GM21619 (cell line): ENCODE measurements at regions not wholly inside any gene's neighbourhood (a gene's known extent, or its start where the extent isn't known, plus 50 kb on each side); places are given as distances from the start of the nearest gene placed in this dataset.
"Not testable (repeated sequence)": the region's sequence is repeated elsewhere in the genome, so short reads cannot be mapped to it uniquely, and the experiment has no call there.

Experiments
- ATAC-seq: cut with Tn5 transposase; IDR thresholded peaks from one replicate; pipeline ENCODE4 v1.9.1; 2021; ENCODE audit not compliant: unreplicated experiment

DNA sequence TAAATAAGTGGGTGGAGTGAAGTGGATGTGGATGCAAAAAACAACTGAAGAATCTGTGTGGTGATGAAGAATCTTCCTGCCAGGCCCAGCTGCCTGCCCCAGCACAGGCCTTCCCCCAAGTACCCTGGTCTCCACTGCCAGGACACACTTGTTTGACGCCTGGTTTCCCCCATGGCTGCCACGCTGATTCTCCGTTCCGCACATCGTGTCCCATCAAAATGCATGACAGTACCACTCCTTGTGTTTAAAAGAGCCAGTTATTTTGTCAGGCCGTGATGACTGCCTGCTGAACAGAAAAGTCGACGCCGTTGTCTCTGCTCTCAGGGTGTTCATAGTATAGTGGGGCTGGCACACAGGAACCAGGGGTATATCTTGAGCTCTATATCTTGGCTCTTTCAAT, 50.3 kb upstream of the KYNU start:
- no peak for ATAC-seq

DNA sequence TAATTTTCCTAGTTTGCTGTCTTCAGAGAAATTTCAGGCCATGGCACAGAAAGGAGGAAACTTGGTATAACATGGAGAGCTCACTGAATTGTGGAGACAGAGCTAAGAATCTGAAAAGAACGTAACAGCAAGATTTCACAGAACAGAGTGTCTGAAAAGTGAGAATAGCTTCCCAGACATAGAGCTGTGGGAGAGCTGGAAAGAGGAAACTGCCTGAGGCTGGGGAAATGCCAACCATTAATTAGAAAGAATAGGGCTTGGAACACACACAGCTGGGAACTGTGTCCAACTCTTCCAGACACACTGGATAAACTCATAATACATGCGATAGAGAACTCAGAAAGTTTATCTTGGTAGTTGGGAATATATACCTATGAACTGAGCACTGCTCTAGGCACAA, 51.6 kb upstream of the KYNU start:
- no peak for ATAC-seq

DNA sequence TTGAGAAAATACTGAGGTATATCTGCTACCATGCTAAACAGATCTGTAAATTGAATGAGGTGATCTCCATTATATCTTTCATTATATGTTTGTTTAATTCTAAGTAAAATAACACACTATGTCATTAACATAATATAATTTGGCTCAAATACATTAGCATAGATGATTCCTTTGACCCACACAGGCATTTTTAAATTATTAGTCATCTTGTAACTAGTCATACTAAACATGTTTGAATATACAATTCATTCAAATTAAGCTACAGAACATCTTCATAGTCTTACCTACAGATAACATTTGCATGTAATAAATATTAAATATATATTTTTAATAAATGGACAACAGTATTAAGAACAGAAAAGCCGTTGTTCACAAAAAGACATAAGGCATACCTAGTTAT, 52.7 kb upstream of the KYNU start:
- ATAC-seq: no peak

DNA sequence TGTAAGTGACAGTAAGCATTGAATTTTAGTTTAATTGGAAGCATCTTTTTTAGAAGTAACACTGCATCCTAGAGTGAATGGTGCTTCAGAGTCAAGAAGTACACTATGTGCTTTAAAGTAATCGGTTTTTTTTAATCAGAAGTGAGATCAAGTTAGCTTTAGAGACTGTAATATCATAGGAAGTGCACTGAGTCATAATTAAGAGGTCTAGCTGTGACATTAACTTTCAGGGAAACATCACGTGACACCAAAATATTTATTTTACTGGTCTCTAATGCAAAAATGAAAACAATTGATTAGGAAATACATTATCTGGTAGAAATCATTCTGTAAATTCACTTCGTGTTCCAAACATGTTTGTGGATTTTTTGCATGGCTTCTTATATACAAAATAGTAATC, 55.3 kb upstream of the KYNU start:
- ATAC-seq: no peak

DNA sequence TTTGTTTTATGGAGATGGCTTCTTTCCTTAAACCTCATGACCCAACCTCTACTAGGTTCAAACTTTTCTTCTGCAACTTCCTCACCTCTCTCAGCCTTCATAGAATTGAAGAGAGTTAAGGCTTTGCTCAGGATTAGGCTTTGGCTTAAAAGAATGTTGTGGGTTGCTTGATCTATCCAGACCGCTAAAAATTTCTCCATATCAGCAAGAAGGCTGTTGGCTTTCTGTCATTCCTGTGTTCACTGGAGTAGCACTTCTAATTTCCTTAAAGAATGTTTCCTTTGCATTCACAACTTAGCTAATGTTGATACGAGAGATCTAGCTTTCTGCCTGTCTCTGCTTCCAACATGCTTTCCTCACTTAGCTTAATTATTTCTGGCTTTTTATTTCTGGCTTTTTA, 58.1 kb upstream of the KYNU start:
- no peak for ATAC-seq

DNA sequence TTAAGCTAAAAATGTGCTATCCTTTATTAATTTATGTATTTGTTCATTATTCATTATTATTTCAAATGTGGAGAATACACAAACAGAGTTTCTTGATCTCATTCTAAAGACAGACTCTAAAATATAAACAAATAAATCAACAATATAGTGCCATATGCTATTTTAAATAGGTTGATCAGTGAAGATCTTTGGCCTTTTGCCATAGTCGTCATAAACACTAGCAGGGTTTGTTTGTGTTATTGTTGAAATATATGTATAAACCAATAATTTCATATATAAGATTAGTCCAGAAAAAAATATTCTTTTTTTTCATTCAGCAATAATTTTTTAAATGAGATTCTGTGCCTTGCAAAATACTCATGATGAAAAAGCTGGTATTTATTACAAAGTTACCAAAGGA, 62.1 kb upstream of the KYNU start:
- ATAC-seq: no peak

DNA sequence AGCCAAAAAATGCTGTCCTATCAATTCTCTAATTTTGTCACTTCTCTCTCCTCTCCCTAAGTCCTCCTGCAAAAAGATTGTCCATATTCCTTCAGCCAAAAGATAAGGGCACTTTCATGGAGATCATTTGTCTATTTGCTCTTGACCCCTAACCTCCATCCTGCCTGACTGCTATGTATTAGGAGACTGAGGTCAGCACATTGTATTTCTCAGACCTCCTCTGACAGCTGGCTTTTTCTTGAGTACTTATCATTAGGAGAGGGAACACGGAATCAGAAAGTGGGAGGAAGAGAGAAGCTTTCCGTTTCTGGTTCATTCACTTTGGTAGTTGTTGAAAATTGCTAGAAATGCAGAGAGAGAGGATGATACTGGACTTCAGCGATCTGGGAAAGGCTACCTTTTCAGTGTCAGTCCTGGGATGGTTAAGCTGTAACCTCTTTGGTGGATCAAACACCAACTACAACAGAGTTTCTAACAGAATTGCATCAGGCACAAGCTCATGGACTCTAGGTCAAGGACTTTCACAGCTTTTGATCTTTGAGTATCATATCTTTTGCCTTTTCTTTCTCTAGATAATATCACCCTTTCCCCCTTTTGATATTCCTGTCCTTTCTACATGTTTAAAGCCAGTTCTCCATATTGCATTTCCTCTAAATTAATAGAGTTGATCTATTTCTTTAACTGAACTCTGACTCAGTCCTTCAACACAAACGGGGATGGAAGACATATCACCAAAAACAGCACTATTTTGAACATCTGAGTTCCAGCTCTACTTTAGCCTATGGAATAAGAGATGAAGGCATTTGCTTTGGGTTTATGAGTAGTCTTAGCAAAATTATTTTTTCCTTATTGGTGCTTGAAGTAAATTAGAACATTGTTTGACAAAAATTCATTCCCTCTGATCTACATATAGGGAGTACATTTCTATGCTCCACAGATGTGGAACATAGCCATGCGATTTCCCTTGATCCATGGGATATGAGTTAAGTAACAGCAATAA, 63.3 kb upstream of the KYNU start:
- no peak for ATAC-seq

DNA sequence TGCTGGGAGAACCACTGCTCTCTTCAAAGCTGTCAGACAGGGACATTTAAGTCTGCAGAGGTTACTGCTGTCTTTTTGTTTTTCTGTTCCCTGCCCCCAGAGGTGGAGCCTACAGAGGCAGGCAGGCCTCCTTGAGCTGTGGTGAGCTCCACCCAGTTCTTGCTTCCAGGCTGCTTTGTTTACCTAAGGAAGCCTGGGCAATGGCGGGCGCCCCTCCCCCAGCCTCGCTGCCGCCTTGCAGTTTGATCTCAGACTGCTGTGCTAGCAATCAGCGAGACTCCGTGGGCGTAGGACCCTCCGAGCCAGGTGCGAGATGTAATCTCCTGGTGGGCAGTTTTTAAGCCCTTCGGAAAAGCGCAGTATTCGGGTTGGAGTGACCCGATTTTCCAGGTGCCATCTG, 65.8 kb upstream of the KYNU start:
- ATAC-seq: not testable (repeated sequence)

DNA sequence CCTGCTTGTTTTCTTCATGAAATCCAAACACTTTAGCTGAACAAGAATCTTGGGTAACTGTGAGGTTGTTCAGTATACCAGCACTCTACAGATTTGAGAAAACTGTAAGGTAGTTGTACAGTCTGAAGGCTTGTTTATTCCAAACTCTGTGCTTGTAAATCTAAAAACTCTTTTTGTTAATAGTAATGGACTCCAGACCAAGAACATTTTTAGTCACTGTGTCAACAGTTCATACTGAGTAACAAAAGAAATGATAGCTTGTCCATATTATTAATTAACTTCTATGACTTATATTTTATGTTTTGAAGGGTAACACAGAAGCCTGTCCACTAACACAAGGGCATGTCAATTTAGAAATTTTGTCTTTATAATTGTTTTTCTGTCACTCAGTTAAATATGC, 72.2 kb upstream of the KYNU start:
- no peak for ATAC-seq

DNA sequence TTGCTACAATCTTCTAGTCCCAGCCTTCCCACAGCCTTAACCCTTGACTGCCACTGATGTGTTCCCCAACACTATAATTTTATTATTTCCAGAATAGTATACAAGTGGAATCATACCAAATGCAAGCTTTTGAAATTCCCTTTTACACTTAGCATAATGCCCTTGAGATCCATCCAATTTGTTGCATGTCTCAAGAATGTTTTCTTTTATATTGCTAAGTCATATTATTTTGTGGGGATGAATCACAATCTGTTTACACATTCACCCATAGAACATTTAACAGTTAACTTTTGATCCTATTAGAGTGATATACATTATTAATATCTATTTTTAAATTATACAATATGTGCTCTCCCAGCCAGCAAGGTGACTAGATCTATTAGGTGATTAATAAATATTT, 74.3 kb upstream of the KYNU start:
- ATAC-seq: no peak

DNA sequence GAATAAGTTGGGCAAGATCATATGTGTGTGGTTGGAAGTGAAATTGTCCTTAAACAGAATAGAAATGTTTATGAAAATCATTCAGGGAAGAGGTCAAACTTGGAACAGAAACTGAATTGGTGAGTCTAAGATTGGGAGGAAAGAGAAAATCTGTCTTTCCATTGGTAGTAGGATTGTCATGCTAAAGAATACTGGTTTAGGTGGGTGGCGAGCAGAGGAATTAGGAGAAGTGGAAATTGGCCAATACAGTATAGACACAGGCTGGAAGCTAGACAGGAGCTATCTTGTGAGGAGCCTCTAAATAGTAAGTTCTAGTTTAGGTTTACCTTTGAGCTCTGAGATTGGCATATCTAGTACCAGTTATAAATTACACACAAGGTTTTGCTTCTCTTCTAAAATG, 80.9 kb upstream of the KYNU start:
- ATAC-seq: no peak

DNA sequence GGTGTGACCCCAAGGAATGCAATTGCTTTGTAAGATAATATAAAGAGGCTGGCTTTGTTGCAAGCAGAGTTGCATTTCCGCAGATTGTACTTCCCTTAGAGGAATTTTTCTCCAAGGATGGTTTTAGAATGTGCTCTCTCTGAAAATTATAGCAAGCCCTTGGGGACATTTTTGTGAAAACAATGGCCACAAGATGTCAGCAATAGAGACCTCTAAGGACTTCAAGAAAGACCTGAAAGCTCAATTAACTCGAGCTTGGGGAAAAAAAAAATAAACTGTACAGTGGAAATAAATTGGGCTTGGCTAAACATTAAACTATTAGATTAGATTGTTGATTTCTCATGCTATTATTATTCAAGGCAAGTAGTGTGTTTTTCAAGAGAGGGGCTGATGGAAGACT, 81.3 kb upstream of the KYNU start:
- no peak for ATAC-seq

DNA sequence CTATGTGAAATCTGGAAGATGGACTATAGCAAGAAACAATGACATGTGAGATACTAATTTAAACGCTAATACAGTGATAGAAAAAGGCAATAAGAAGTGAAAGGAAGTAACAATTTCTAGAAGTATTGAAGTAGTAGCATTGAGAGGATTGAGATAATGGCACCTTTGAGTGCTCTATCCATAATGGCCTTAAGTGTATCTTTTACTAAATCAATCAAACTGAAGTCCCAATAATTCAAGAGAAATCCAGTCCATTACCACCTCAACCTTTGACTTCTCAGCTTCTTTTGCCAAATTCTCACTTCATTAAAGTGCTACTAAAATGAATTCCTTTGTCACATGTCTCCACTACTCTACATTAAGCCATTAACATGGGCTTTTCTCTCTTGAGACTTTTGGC, 82.6 kb upstream of the KYNU start:
- ATAC-seq: no peak

DNA sequence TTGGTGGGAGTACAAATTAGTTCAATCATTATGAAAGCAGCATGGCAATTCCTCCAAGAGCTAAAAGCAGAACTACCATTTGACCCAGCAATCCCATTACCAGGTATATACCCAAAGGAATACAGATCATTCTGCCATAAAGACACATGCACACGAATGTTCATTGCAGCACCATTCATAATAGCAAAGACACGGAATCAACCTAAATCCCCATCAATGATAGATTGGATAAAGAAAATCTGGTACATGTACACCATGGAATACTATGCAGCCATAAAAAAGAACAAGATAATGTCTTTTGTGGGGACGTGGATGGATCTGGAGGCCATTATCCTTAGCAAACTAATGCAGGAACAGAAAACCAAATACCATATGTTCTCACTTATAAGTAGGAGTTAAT, 85.1 kb upstream of the KYNU start:
- not testable (repeated sequence) for ATAC-seq

DNA sequence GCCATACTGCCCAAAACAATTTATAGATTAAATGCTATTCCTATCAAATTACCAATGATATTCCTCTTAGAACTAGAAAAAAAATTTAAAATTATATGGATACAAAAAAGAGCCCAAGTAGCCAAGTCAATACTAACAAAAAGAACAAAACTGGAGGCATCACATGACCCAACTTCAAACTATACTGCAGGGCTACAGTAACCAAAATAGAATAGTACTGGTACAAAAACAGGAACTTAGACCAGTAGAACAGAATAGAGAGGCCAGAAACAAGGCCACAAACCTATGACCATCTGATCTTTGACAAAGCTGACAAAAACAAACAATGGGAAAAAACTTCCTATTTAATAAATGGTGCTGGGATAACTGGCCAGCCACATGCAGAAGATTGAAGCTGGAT, 86.1 kb upstream of the KYNU start:
- ATAC-seq: no peak

DNA sequence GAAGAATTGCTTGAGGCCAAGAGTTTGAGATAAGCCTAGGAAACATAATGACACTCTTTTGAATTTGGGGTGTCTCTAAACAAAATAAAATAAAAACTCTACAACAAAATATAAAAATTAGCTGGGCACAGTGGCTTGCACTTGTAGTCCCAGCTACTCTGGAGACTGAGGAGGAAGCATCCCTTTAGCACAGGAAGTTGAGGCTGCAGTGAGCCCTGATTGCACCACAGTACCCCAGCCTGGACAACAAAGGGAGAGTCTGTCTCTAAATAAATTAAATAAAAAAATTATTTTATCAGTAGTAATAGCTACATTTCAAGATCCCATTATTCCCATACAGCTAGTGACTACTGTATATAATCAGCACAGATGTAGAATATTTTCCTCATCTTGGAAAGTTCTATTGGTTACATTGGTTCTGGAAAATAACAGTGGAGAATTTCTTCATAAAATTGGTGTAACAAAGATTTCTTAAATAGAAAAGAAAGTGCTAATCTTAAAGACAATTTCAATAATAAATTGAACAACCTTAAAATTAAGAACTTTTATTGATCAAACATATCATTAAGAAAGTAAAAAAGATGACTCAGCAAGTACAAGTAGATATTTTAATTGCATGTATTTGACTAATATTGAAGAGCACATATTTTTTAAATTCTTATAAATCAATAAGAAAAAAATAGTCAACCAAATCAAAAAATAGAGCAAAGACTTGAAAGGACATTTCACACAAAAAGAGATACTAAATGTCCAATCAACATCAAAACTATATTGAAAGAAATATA, 90.4 kb upstream of the KYNU start:
- ATAC-seq: no peak

DNA sequence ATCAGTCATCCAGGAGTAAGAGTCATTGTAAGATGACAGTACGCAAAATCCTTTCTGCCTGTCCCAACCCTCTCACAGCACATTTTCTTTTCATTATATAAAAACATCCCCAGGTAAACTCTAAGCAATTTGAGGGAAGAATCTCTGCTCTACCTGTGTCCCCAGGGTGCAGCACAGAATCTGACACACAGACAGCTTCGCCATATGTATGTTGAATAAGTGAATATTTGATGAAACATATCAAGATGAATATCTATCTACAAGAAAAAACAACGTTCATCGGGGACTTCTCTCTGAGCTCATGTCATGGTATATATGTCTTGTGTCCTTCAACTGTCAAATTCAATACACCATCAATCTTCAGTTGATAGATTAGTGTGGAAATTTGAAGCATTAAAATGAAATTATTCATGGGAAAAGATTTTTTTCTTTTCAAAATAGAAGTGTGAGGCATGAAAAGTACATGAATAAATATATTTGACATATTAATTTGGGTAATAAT, 94.5 kb upstream of the KYNU start:
- ATAC-seq: no peak

DNA sequence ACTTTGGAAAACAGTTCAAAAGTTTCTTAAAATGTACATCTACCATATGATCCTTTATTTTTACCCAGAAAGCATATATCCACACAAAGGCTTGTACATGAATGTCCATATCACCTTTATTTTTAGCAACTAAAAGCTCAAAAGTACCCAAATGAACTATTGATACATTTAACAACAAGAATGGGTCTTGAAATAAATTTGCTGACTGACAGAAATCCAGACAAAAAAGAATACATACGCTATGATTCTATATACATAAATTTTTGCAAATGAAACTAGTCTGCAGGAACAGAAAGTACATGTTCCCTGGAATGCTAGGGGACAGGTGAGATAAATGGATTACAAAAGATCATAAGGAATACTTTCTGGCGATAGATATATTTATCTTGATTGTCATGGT, 96.3 kb upstream of the KYNU start:
- no peak for ATAC-seq

DNA sequence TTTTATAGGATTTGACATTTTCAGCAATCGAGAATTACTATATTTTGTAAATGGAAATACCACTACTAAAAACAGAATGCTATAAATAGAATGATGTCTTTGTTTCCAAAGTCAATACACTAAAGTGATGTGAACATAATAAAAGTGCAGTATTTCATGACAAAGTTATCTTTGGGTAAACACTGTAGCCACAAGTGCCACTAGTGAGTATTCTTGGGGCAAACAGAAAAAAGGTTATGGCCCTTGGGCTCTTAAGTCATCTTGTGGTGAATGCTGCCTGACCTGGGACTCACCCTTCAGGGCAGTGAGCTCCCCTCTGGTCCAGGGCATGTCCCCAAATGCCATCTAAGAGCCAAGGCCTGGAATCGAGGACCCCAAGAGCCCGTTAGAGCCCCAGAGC, 99.2 kb upstream of the KYNU start:
- no peak for ATAC-seq

DNA sequence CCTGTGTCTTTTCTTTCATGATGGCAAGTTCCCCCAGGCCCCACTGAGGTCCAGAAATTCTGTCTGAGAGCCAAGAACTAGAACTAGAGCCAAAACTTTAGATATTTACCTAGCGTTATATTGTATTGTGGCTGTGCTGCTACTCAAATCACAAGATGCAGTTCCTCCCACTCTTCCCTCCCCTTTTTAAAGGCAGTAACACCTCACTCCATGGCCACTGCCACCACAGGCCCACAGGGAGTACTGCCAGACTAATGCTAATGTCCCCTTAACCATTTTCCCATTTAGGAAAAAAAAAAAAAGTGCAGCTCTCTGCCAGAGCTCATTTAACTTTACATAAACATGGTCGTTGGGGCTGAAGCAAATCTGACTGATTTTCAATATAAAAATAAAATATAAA, 99.7 kb upstream of the KYNU start:
- ATAC-seq: no peak

DNA sequence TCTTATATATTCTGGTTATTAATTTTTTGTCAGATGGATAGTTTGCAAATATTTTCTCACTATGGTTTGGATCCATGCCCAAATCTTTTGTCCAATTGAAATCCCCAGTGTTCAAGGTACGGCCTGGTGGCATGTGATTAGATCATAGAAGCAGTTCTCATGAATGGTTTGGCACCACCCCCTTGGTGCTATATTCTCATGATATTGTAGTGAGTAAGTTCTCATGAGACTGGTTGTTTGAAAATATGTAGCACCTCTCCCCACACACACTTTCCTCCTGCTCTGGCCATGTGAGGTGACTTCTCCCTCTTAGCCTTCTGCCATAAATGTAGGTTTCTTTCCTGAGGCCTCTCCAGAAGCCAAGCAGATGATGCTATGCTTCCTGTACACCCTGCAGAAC, 107.7 kb upstream of the KYNU start:
- ATAC-seq: no peak

DNA sequence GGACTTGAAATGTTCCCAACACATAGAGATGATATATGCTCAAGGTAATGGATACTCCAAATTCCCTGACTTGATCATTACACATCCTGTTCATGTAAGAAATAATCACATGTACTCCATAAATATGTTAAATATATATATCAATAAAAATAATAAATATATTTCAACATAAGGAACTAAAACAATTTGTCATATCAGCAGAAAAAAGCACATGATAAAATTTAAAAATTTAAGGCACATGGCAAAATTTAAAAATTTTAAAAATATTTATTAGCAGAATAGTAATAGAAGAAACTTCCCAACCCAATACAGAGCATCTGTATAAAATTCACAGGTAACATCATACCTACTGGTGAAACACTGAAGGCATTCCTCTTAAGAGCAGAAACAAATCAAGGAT, 109.6 kb upstream of the KYNU start:
- no peak for ATAC-seq
